Loucy (cell line): ENCODE measurements at regions not wholly inside any gene's neighbourhood (a gene's known extent, or its start where the extent isn't known, plus 50 kb on each side); places are given as distances from the start of the nearest gene placed in this dataset.

ENCODE experiments used
- H2AFZ ChIP-seq: fragments of 200-600 bp; sonication (generic); 2 replicates; pipeline ENCODE4 v1.6.0; 2016; ENCODE audit warnings: antibody characterized with exemption, mild to moderate bottlenecking, low read length, moderate library complexity
- H3F3A ChIP-seq: fragments of 200-600 bp; 2 replicates; pipeline ENCODE4 v1.6.0; 2016; ENCODE audit warnings: antibody characterized with exemption, low read depth, mild to moderate bottlenecking
- H3K27me3 ChIP-seq: fragments of 200-600 bp; sonication (generic); 2 replicates; pipeline ENCODE4 v1.6.1; 2014; ENCODE audit warnings: low read length, mild to moderate bottlenecking; ENCODE audit not compliant: insufficient read depth, poor library complexity, severe bottlenecking
- H3K36me3 ChIP-seq: fragments of 200-600 bp; sonication (generic); 2 replicates; pipeline ENCODE4 v1.6.1; 2016; ENCODE audit warnings: low read length; ENCODE audit not compliant: insufficient read depth
- H3K4me1 ChIP-seq: fragments of 200-600 bp; sonication (generic); 2 replicates; pipeline ENCODE4 v1.5.1; 2014; ENCODE audit warnings: low read length, mild to moderate bottlenecking; ENCODE audit not compliant: insufficient read depth, poor library complexity, severe bottlenecking
- H3K4me2 ChIP-seq: fragments of 200-600 bp; sonication (generic); 2 replicates; pipeline ENCODE4 v1.6.0; 2014; ENCODE audit warnings: antibody characterized with exemption, low read length, low read depth, mild to moderate bottlenecking; ENCODE audit not compliant: poor library complexity, severe bottlenecking
- H3K4me3 ChIP-seq: fragments of 200-600 bp; sonication (generic); 2 replicates; pipeline ENCODE4 v1.5.1; 2014; ENCODE audit warnings: low read length, mild to moderate bottlenecking, mixed read lengths; ENCODE audit not compliant: poor library complexity, severe bottlenecking
- H3K79me2 ChIP-seq: fragments of 200-600 bp; sonication (generic); 2 replicates; pipeline ENCODE4 v1.6.1; 2014; ENCODE audit warnings: low read length; ENCODE audit not compliant: insufficient read depth
- H3K9ac ChIP-seq: fragments of 200-600 bp; sonication (generic); 2 replicates; pipeline ENCODE4 v1.6.0; 2014; ENCODE audit warnings: mild to moderate bottlenecking, low read depth, low read length, moderate library complexity; ENCODE audit not compliant: poor library complexity, severe bottlenecking
- H3K9me2 ChIP-seq: fragments of 200-600 bp; sonication (generic); replicated peaks from 2 replicates; pipeline ENCODE4 v1.6.1; 2016; ENCODE audit warnings: low read depth, low read length, mixed read lengths
- H3K9me3 ChIP-seq: fragments of 200-600 bp; sonication (generic); 2 replicates; pipeline ENCODE4 v1.6.1; 2014; ENCODE audit warnings: mild to moderate bottlenecking, antibody characterized with exemption, low read length, low read depth; ENCODE audit not compliant: insufficient read depth
- H4K20me1 ChIP-seq: fragments of 200-600 bp; sonication (generic); 2 replicates; pipeline ENCODE4 v1.6.0; 2014; ENCODE audit warnings: antibody characterized with exemption, low read length, mild to moderate bottlenecking; ENCODE audit not compliant: insufficient read depth, poor library complexity, severe bottlenecking
- EZH2phosphoT487 ChIP-seq: fragments of 200-600 bp; IDR thresholded peaks from 2 replicates; pipeline ENCODE4 v1.6.1; 2018; ENCODE audit warnings: antibody characterized with exemption, mild to moderate bottlenecking, moderate library complexity, borderline replicate concordance
- TF ChIP-seq, protein P1 (sequence below): fragments of 200-600 bp; sonication (generic); conservative IDR thresholded peaks from 2 replicates; pipeline ENCODE4 v1.5.1; 2014; ENCODE audit warnings: mild to moderate bottlenecking, antibody characterized with exemption, low read length

- no peaks in the 10 kb centered on the region for H3K27me3 ChIP-seq
- no peak overlapping the region for H3K9ac ChIP-seq
- no peak overlapping the region for H2AFZ ChIP-seq
- no peaks in the 10 kb centered on the region for H3K79me2 ChIP-seq
- no peaks in the 10 kb centered on the region for H3K9me2 ChIP-seq
- no peaks in the 10 kb centered on the region for H3K36me3 ChIP-seq
- H4K20me1 ChIP-seq = no peaks in the 10 kb centered on the region
- no peaks in the 10 kb centered on the region for H3F3A ChIP-seq
- TF ChIP-seq, protein P1, sequence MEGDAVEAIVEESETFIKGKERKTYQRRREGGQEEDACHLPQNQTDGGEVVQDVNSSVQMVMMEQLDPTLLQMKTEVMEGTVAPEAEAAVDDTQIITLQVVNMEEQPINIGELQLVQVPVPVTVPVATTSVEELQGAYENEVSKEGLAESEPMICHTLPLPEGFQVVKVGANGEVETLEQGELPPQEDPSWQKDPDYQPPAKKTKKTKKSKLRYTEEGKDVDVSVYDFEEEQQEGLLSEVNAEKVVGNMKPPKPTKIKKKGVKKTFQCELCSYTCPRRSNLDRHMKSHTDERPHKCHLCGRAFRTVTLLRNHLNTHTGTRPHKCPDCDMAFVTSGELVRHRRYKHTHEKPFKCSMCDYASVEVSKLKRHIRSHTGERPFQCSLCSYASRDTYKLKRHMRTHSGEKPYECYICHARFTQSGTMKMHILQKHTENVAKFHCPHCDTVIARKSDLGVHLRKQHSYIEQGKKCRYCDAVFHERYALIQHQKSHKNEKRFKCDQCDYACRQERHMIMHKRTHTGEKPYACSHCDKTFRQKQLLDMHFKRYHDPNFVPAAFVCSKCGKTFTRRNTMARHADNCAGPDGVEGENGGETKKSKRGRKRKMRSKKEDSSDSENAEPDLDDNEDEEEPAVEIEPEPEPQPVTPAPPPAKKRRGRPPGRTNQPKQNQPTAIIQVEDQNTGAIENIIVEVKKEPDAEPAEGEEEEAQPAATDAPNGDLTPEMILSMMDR = no peak
- TF ChIP-seq EZH2phosphoT487 = no peak
- no peaks in the 10 kb centered on the region for H3K9me3 ChIP-seq
- H3K4me2 ChIP-seq = no peak overlapping the region
- H3K4me3 ChIP-seq = no peak overlapping the region
- no peaks in the 10 kb centered on the region for H3K4me1 ChIP-seq
These were observed 87.0 kb upstream of the LRFN2 start for GRCh38 chr6:40674170-40674569.

- Histone ChIP-seq H3K4me3 (no peak overlapping the region), H3K9me2 (no peaks in the 10 kb centered on the region), H3K27me3 (no peaks in the 10 kb centered on the region), H3K36me3 (no peaks in the 10 kb centered on the region), H3K4me1 (no peaks in the 10 kb centered on the region), H4K20me1 (no peaks in the 10 kb centered on the region), H3K4me2 (no peak overlapping the region), H3K9me3 (no peaks in the 10 kb centered on the region), H2AFZ (no peak overlapping the region), H3K9ac (no peak overlapping the region), H3F3A (no peaks in the 10 kb centered on the region), H3K79me2 (no peaks in the 10 kb centered on the region)
- TF ChIP-seq EZH2phosphoT487 = no peak
- TF ChIP-seq, protein P1 = peak; percentile 67
These were observed 84.9 kb upstream of the LRFN2 start for GRCh38 chr6:40672087-40672486.

DNA sequence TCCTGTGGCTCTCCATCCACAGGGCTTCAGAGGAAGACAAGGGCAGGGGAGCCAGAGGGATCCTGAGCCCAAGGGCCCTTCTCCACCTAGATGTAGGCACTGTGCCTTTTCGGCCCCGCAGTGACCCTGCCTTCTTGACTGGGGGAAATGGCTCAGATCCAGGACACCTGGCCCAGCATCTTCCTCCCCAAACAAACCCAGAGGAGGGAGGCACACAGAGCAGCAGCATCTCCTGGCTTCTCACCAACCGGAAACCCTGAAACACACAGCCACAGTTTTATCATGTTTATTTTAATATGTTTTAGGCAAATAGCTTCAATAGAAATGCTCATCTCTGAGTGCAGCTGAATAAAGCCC, 84.5 kb upstream of the LRFN2 start:
- TF ChIP-seq EZH2phosphoT487 = no peak
- TF ChIP-seq, protein P1 = no peak
- Histone ChIP-seq H3K79me2 (no peaks in the 10 kb centered on the region), H3K9me2 (no peaks in the 10 kb centered on the region), H3K36me3 (no peaks in the 10 kb centered on the region), H3K27me3 (no peaks in the 10 kb centered on the region), H3K9me3 (no peaks in the 10 kb centered on the region), H3F3A (no peaks in the 10 kb centered on the region), H4K20me1 (no peaks in the 10 kb centered on the region), H3K9ac (no peak overlapping the region), H3K4me1 (no peaks in the 10 kb centered on the region), H3K4me2 (no peak overlapping the region), H3K4me3 (no peak overlapping the region), H2AFZ (no peak overlapping the region)
